Chondrocyte (in vitro differentiated cells): ENCODE measurements at regions not wholly inside any gene's neighbourhood (a gene's known extent, or its start where the extent isn't known, plus 50 kb on each side); places are given as distances from the start of the nearest gene placed in this dataset.

Source experiments
- DNase-seq: peaks from one replicate; pipeline ENCODE4 v3.0.0; 2021; ENCODE audit warnings: mixed read lengths, low spot score
- H3K27ac Mint-ChIP-seq: one replicate; pipeline ENCODE4 v1.8.0; 2021; ENCODE audit warnings: mild to moderate bottlenecking, moderate library complexity, mixed read lengths; ENCODE audit not compliant: unreplicated experiment
- H3K27me3 Mint-ChIP-seq: 2 replicates; pipeline ENCODE4 v1.8.0; 2021; ENCODE audit warnings: low read depth, mixed read lengths
- H3K36me3 Mint-ChIP-seq: 2 replicates; pipeline ENCODE4 v1.8.0; 2021; ENCODE audit warnings: low read depth, mixed read lengths
- H3K4me1 Mint-ChIP-seq: 2 replicates; pipeline ENCODE4 v1.8.0; 2021; ENCODE audit warnings: low read depth, mild to moderate bottlenecking, mixed read lengths
- H3K4me3 Mint-ChIP-seq: one replicate; pipeline ENCODE4 v1.8.0; 2021; ENCODE audit warnings: mild to moderate bottlenecking, moderate library complexity, mixed read lengths; ENCODE audit not compliant: unreplicated experiment
- H3K9me3 Mint-ChIP-seq: 2 replicates; pipeline ENCODE4 v1.8.0; 2021; ENCODE audit warnings: low read depth, mixed read lengths
- TF ChIP-seq, protein P1 (sequence below): fragments of 200-600 bp; sonication (generic); IDR thresholded peaks from 2 replicates; pipeline ENCODE4 v1.5.0; 2021; ENCODE audit warnings: antibody characterized with exemption, mild to moderate bottlenecking, moderate library complexity

DNA sequence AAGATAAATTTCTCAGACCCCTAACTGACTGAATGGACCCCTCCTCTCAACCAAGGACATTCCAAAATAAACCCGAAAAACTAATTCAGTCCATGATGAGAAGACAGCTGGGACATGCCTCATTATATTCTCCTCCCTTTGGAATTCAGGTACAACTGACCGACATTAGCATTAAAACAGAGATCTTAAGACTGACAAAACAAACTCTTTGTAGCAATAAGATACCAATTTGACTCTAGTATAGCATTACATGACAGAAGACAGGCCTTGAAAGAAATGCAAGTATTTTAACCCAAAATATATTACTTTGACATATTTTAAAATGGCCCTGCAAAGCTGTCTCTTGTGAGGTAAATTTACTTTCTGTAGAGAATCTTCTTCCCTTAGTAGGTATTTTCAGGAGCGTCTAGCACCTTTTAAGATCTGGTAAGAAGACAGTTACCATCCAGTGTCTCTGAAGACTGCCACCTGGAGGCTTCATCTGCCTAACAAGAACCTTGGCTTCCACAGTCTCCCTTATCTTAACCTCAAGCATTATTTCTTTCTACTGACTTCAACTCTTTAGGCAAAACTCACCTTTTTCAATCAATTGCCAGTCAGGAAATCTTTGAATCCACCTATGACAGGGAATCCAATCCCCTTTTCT is 957.5 kb downstream of the SLC6A15 start:
- Mint-ChIP-seq H3K27me3 (no peaks in the 10 kb centered on the region), H3K4me3 (no peak overlapping the region), H3K36me3 (no peaks in the 10 kb centered on the region), H3K27ac (no peak overlapping the region), H3K4me1 (no peaks in the 10 kb centered on the region), H3K9me3 (peaks cover 5% of the 10 kb centered on the region)
- TF ChIP-seq, protein P1, sequence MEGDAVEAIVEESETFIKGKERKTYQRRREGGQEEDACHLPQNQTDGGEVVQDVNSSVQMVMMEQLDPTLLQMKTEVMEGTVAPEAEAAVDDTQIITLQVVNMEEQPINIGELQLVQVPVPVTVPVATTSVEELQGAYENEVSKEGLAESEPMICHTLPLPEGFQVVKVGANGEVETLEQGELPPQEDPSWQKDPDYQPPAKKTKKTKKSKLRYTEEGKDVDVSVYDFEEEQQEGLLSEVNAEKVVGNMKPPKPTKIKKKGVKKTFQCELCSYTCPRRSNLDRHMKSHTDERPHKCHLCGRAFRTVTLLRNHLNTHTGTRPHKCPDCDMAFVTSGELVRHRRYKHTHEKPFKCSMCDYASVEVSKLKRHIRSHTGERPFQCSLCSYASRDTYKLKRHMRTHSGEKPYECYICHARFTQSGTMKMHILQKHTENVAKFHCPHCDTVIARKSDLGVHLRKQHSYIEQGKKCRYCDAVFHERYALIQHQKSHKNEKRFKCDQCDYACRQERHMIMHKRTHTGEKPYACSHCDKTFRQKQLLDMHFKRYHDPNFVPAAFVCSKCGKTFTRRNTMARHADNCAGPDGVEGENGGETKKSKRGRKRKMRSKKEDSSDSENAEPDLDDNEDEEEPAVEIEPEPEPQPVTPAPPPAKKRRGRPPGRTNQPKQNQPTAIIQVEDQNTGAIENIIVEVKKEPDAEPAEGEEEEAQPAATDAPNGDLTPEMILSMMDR: peak; percentile 34
- no peak for DNase-seq

DNA sequence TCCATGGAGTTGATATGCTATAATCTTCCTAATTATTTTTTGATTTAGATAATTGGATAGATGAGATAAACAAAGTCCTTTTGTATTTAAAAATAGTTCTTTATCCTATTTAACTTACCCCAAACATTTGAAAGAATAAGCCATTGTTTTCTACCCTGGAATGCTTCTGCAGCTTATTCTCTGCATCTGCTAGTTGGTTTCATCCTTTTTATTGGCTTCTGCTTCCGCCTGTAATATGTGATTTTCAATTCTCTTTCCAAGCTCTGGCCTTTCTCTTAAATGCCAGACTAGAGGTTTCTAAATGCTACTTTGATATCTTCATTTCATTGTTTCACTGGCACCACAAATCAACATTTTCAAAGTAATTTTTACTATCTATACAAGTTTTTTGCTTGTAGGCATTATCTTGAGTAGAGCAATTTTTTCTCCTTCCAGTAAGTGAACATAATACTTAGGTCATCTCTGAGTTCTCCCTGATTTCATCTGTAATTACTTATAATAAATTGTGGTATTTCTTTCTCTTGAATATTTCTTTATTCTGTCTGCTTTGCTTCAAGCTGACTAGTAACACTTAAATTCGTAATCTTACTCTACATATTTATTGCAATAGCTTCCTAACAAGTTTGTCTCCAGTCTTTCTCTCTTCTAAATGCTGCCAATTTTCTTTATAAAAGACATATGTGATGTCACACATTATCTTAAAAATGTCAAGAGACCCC is 958.4 kb downstream of the SLC6A15 start:
- TF ChIP-seq, protein P1: no peak
- no peak for DNase-seq
- Mint-ChIP-seq H3K4me1 (no peaks in the 10 kb centered on the region), H3K4me3 (no peak overlapping the region), H3K36me3 (no peaks in the 10 kb centered on the region), H3K9me3 (peaks cover 6% of the 10 kb centered on the region), H3K27ac (no peak overlapping the region), H3K27me3 (no peaks in the 10 kb centered on the region)

- Mint-ChIP-seq H3K4me1 (peaks cover 2% of the 10 kb centered on the region), H3K4me3 (no peak overlapping the region), H3K27me3 (peaks cover 4% of the 10 kb centered on the region), H3K27ac (no peak overlapping the region), H3K9me3 (peaks cover 6% of the 10 kb centered on the region), H3K36me3 (no peaks in the 10 kb centered on the region)
- DNase-seq: no peak
- TF ChIP-seq, protein P1: no peak
Observed at GRCh38 chr12:83945871-83946270, 966.7 kb downstream of the SLC6A15 start.

- Mint-ChIP-seq H3K4me1 (no peaks in the 10 kb centered on the region), H3K36me3 (no peaks in the 10 kb centered on the region), H3K27ac (no peak overlapping the region), H3K9me3 (no peaks in the 10 kb centered on the region), H3K4me3 (no peak overlapping the region), H3K27me3 (no peaks in the 10 kb centered on the region)
- DNase-seq: no peak
- TF ChIP-seq, protein P1: no peak
Observed at GRCh38 chr12:83939718-83940117, 972.9 kb downstream of the SLC6A15 start.

- TF ChIP-seq, protein P1: no peak
- no peaks in the 10 kb centered on the region for H3K36me3 Mint-ChIP-seq
- no peak for DNase-seq
- H3K4me3 Mint-ChIP-seq: no peak overlapping the region
- no peaks in the 10 kb centered on the region for H3K4me1 Mint-ChIP-seq
- H3K27me3 Mint-ChIP-seq: peaks cover 2% of the 10 kb centered on the region
- H3K9me3 Mint-ChIP-seq: peaks cover 5% of the 10 kb centered on the region
- H3K27ac Mint-ChIP-seq: no peak overlapping the region
Observed at GRCh38 chr12:83933615-83934014, 979.0 kb downstream of the SLC6A15 start.
